Pancreas (tissue), 10 donors: ENCODE measurements at regions not wholly inside any gene's neighbourhood (a gene's known extent, or its start where the extent isn't known, plus 50 kb on each side); places are given as distances from the start of the nearest gene placed in this dataset.

Experiments
- ATAC-seq, 4 donors: fragments of 200-7000 bp; cut with Tn5 transposase; one replicate each; pipeline versions ENCODE4 v1.8.0 to v1.9.1; 2020; ENCODE audit warnings: mild to moderate bottlenecking in 4 of 4, moderate library complexity in 4 of 4
- DNase-seq, 6 donors: peaks; one replicate each; pipeline ENCODE4 v3.0.0-alpha.2; 2020
- FAIRE-seq: peaks from 2 replicates; lab custom pipeline; 2012; peaks lifted over from hg19 to GRCh38; lab: Jason Lieb, UNC
- H3K27ac ChIP-seq, 4 donors: fragments of 200-600 bp; sonication (generic); 1 replicate in 3 of 4; 2 replicates in 1 of 4; pipeline versions ENCODE4 v1.5.0 to v1.8.0; 2020
- H3K27me3 ChIP-seq, 4 donors: fragments of 200-600 bp; one replicate each; pipeline ENCODE4 v1.8.0; 2021
- H3K36me3 ChIP-seq, 3 donors: fragments of 200-600 bp; sonication (generic) in 1 of 3; one replicate each; pipeline versions ENCODE4 v1.5.0 to v1.8.0; 2020 to 2021
- H3K4me1 ChIP-seq, 3 donors: fragments of 200-600 bp; one replicate each; pipeline ENCODE4 v1.8.0; 2021
- H3K4me3 ChIP-seq, 4 donors: fragments of 200-600 bp; sonication (generic) in 2 of 4; one replicate each; pipeline versions ENCODE4 v1.5.0 to v1.8.0; 2020 to 2021
- H3K9me3 ChIP-seq, 4 donors: fragments of 200-600 bp; one replicate each; pipeline ENCODE4 v1.8.0; 2021
- CTCF ChIP-seq, 4 donors: fragments of 200-600 bp; sonication (generic) in 3 of 4; IDR thresholded peaks; one replicate each; pipeline versions ENCODE4 v1.5.0 to v1.8.0; 2021; ENCODE audit warnings: antibody characterized with exemption in 4 of 4
- WGBS, 2 donors: extraction: QIAGEN DNeasy Blood & Tissue Kit; methylation state at CpG; one replicate each; pipeline ENCODE4 v1.1.7; 2013; 5-methylcytosine and 5-hydroxymethylcytosine counted together
- intact Hi-C, 3 donors: fragments of 100-400 bp; cut with DNase I; formaldehyde crosslinking; loops; one replicate each; pipeline versions ENCODE4 v1.11.1 to v1.14.2; 2022
- donor health status: healthy with polysubstance abuse.
- donor health status: DM: no; HTN: no; CAD: no; lungs with moderate emphysema.
- donor health status: DM: no; HTN: no; CAD: no.
- donor health status: control.
- donor health status: control.
- donor health status: Bipolar disorder and iron deficiency.
- donor health status: DM: yes; HTN: yes; CAD: no.
- donor health status: DM: no; HTN: no; CAD: no.
- donor health status: DM: no; HTN: no; CAD: no.
- donor health status: DM: yes; HTN: yes; CAD: no.

GRCh38 chr4:163868445-163868844, 374.0 kb downstream of the TMA16 start:
- no peak for TF ChIP-seq CTCF (IDR thresholded peaks at IDR 0.05)
- Histone ChIP-seq H3K9me3 (no peaks in the 10 kb centered on the region), H3K36me3 (no peaks in the 10 kb centered on the region), H3K27me3 (no peaks in the 10 kb centered on the region), H3K4me1 (no peaks in the 10 kb centered on the region), H3K4me3 (no peak overlapping the region), H3K27ac (no peak overlapping the region)
- DNase-seq, result no peak
- ATAC-seq, result no peak
- 70 to 86% methylated on average over 2 of the region's 2 CpGs for WGBS, 2 donors
- intact Hi-C loops, result no loop called here
- FAIRE-seq, result no peak

GRCh38 chr4:163871078-163871477, 376.6 kb downstream of the TMA16 start:
- intact Hi-C loops, result no loop called here
- TF ChIP-seq CTCF (IDR thresholded peaks at IDR 0.05), result no peak
- WGBS, 2 donors, result 78 to 83% methylated on average over 1 of the region's 1 CpG

GRCh38 chr4:163875327-163875726, 380.8 kb downstream of the TMA16 start:
- intact Hi-C loops, result no loop called here
- DNase-seq, result no peak
- Histone ChIP-seq H3K27ac (no peak overlapping the region), H3K36me3 (no peaks in the 10 kb centered on the region), H3K4me3 (no peak overlapping the region), H3K4me1 (no peaks in the 10 kb centered on the region), H3K27me3 (no peaks in the 10 kb centered on the region), H3K9me3 (no peaks in the 10 kb centered on the region)
- WGBS, 2 donors, result 71 to 77% methylated on average over 4 of the region's 4 CpGs
- ATAC-seq, result no peak
- TF ChIP-seq CTCF (IDR thresholded peaks at IDR 0.05), result no peak
- FAIRE-seq, result no peak

More at GRCh38 chr4:163871078-163871477, 376.6 kb downstream of the TMA16 start:
- Histone ChIP-seq H3K27me3 (no peaks in the 10 kb centered on the region), H3K9me3 (no peaks in the 10 kb centered on the region), H3K4me3 (no peak overlapping the region), H3K27ac (no peak overlapping the region), H3K36me3 (no peaks in the 10 kb centered on the region), H3K4me1 (no peaks in the 10 kb centered on the region)
- FAIRE-seq (no peak), ATAC-seq (no peak), DNase-seq (no peak)

- WGBS, 2 donors, result 65 to 82% methylated on average over 3 of the region's 3 CpGs
- FAIRE-seq, result no peak
- H3K27ac ChIP-seq, result no peak overlapping the region
- no peak for ATAC-seq
- H3K36me3 ChIP-seq, result no peaks in the 10 kb centered on the region
- no peaks in the 10 kb centered on the region for H3K9me3 ChIP-seq
- no peaks in the 10 kb centered on the region for H3K4me1 ChIP-seq
- H3K4me3 ChIP-seq, result no peak overlapping the region
- no peak for TF ChIP-seq CTCF (IDR thresholded peaks at IDR 0.05)
- DNase-seq, result no peak
- intact Hi-C loops, result no loop called here
- H3K27me3 ChIP-seq, result no peaks in the 10 kb centered on the region
Observed at GRCh38 chr4:163878336-163879121, 384.0 kb downstream of the TMA16 start.

GRCh38 chr4:163892417-163892816, 397.9 kb downstream of the TMA16 start:
- DNase-seq (no peak), ATAC-seq (no peak), FAIRE-seq (no peak)
- Histone ChIP-seq H3K27ac (no peak overlapping the region), H3K4me3 (no peak overlapping the region), H3K27me3 (no peaks in the 10 kb centered on the region), H3K4me1 (no peaks in the 10 kb centered on the region), H3K9me3 (no peaks in the 10 kb centered on the region), H3K36me3 (no peaks in the 10 kb centered on the region)
- no peak for TF ChIP-seq CTCF (IDR thresholded peaks at IDR 0.05)
- intact Hi-C loops, result no loop called here
